Mesothelial cell of epicardium (in vitro differentiated cells): ENCODE measurements at regions not wholly inside any gene's neighbourhood (a gene's known extent, or its start where the extent isn't known, plus 50 kb on each side); places are given as distances from the start of the nearest gene placed in this dataset.

Experiments used
- DNase-seq, 2 experiments: peaks; one replicate each; pipeline ENCODE4 v3.0.0; 2021; ENCODE audit warnings: low spot score in 2 of 2; ENCODE audit not compliant: unreplicated experiment in 2 of 2
- H3K27ac Mint-ChIP-seq: 2 replicates; pipeline ENCODE4 v1.8.0; 2021; ENCODE audit warnings: mixed read lengths
- H3K27me3 Mint-ChIP-seq: 2 replicates; pipeline ENCODE4 v1.8.0; 2021; ENCODE audit warnings: low read depth, mixed read lengths
- H3K36me3 Mint-ChIP-seq: 2 replicates; pipeline ENCODE4 v1.8.0; 2021; ENCODE audit warnings: mixed read lengths
- H3K4me1 Mint-ChIP-seq: 2 replicates; pipeline ENCODE4 v1.8.0; 2021; ENCODE audit warnings: mixed read lengths
- H3K4me3 Mint-ChIP-seq: 2 replicates; pipeline ENCODE4 v1.8.0; 2021; ENCODE audit warnings: mild to moderate bottlenecking, moderate library complexity, mixed read lengths
- H3K9me3 Mint-ChIP-seq: 2 replicates; pipeline ENCODE4 v1.8.0; 2021; ENCODE audit warnings: mixed read lengths
- TF ChIP-seq, protein P1 (sequence below): fragments of 200-600 bp; sonication (generic); IDR thresholded peaks from one replicate; pipeline ENCODE4 v1.5.0; 2021; ENCODE audit warnings: antibody characterized with exemption; ENCODE audit not compliant: unreplicated experiment

GRCh38 chr3:124398594-124398993, 331.7 kb upstream of the UMPS start:
- H3K4me1 Mint-ChIP-seq = peaks cover 32% of the 10 kb centered on the region
- H3K27ac Mint-ChIP-seq = no peak overlapping the region
- DNase-seq = no peak
- no peaks in the 10 kb centered on the region for H3K9me3 Mint-ChIP-seq
- H3K36me3 Mint-ChIP-seq = peaks cover 12% of the 10 kb centered on the region
- H3K27me3 Mint-ChIP-seq = no peaks in the 10 kb centered on the region
- H3K4me3 Mint-ChIP-seq = no peak overlapping the region
- TF ChIP-seq, protein P1, sequence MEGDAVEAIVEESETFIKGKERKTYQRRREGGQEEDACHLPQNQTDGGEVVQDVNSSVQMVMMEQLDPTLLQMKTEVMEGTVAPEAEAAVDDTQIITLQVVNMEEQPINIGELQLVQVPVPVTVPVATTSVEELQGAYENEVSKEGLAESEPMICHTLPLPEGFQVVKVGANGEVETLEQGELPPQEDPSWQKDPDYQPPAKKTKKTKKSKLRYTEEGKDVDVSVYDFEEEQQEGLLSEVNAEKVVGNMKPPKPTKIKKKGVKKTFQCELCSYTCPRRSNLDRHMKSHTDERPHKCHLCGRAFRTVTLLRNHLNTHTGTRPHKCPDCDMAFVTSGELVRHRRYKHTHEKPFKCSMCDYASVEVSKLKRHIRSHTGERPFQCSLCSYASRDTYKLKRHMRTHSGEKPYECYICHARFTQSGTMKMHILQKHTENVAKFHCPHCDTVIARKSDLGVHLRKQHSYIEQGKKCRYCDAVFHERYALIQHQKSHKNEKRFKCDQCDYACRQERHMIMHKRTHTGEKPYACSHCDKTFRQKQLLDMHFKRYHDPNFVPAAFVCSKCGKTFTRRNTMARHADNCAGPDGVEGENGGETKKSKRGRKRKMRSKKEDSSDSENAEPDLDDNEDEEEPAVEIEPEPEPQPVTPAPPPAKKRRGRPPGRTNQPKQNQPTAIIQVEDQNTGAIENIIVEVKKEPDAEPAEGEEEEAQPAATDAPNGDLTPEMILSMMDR = no peak

GRCh38 chr3:124401843-124402242, 328.4 kb upstream of the UMPS start:
- Mint-ChIP-seq H3K36me3 (peaks cover 15% of the 10 kb centered on the region), H3K27ac (peak overlapping the region; percentile 91), H3K4me1 (peaks cover 20% of the 10 kb centered on the region), H3K27me3 (no peaks in the 10 kb centered on the region), H3K9me3 (no peaks in the 10 kb centered on the region), H3K4me3 (no peak overlapping the region)
- TF ChIP-seq, protein P1 = no peak
- no peak for DNase-seq

DNA sequence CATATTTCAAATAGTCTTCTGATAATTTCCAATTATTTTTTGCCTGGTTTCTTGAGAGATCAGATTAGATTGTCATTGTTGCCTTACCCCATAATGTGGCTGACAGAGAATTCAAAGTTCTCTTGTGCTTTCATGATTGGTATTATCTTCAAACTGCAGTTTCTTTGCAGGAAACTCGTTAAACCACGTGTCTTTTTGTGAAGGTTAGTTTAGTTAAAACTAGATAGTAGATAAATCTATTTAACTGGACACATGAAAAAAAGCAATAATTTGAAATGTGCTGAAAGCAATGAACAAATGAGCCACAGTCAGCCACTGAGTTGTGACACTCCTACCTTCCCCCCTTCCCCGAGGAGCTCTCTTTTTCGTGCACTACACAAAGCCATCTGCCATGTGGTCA, 327.5 kb upstream of the UMPS start:
- TF ChIP-seq, protein P1 = no peak
- Mint-ChIP-seq H3K4me3 (no peak overlapping the region), H3K4me1 (peaks cover 21% of the 10 kb centered on the region), H3K27ac (no peak overlapping the region), H3K36me3 (peaks cover 15% of the 10 kb centered on the region), H3K27me3 (no peaks in the 10 kb centered on the region), H3K9me3 (no peaks in the 10 kb centered on the region)
- no peak for DNase-seq

DNA sequence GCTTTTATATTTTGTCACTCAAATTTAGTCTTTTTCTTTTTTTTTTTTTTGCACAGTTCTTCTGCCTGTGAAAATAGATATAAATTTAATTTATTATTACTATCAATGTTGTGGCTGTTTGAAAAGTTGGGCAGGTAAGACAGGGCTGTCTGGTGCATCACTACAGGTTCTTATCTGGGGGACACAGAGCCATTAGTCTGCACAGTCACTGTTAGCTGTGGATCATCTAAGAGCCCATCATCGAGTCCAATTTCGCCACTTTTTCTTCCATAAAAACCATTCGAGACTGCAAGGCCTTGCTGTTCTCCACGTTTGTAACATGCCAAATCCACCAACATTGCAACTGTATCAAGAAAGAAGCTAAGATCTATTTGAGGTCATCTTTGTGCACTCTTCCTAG, 325.6 kb upstream of the UMPS start:
- Mint-ChIP-seq H3K4me3 (no peak overlapping the region), H3K9me3 (no peaks in the 10 kb centered on the region), H3K4me1 (peaks cover 35% of the 10 kb centered on the region), H3K27ac (no peak overlapping the region), H3K36me3 (peaks cover 12% of the 10 kb centered on the region), H3K27me3 (no peaks in the 10 kb centered on the region)
- TF ChIP-seq, protein P1 = no peak
- DNase-seq = no peak

DNA sequence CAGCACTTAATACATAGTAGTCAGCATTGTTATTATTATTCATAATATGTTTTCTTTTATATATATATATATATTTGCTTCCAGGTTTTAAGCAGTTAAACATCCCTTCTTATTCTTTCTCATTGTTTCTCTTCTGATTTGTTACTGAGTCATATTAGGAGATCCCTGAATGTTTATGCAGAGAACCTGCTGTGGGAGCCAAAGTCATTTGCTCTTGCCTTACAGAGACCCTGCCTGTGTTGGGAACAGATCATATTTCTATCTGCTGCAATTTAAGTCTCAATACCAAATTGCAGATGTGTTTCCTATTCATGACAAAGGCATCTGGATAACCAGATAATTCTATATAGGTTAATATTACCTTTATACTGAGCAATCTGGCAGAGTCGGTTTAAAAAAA, 323.0 kb upstream of the UMPS start:
- Mint-ChIP-seq H3K4me3 (no peak overlapping the region), H3K4me1 (peaks cover 31% of the 10 kb centered on the region), H3K27ac (no peak overlapping the region), H3K36me3 (peaks cover 9% of the 10 kb centered on the region), H3K27me3 (no peaks in the 10 kb centered on the region), H3K9me3 (no peaks in the 10 kb centered on the region)
- TF ChIP-seq, protein P1 = no peak
- no peak for DNase-seq

- TF ChIP-seq, protein P1 = no peak
- Mint-ChIP-seq H3K4me3 (no peak overlapping the region), H3K27me3 (no peaks in the 10 kb centered on the region), H3K27ac (peak overlapping the region; percentile 95), H3K36me3 (peaks cover 26% of the 10 kb centered on the region), H3K4me1 (peaks cover 26% of the 10 kb centered on the region), H3K9me3 (no peaks in the 10 kb centered on the region)
- peak in 1 of 2 experiments; percentile 48 for DNase-seq
Measured at GRCh38 chr3:124409650-124410275, 320.5 kb upstream of the UMPS start.
